ENCODE measurements at regions not wholly inside any gene's neighbourhood (a gene's known extent, or its start where the extent isn't known, plus 50 kb on each side); places are given as distances from the start of the nearest gene placed in this dataset.

GRCh38 chr2:52877703-52878102 lies 889.9 kb upstream of the CHAC2 start:
- no peak for TF ChIP-seq FOXP2 (optimal IDR thresholded peaks at IDR 0.05; ENCODE audit: borderline replicate concordance, extremely low read depth, extremely low read length, insufficient read depth)
- no peak for TF ChIP-seq REST (IDR thresholded peaks at IDR 0.05; ENCODE audit: insufficient read depth in 1 of 2, low read depth in 2 of 2, low read length in 2 of 2)
- TF ChIP-seq SIN3A (IDR thresholded peaks at IDR 0.05; ENCODE audit: borderline replicate concordance, insufficient read depth, low read length), result no peak
- no peak for TF ChIP-seq TAF1 (IDR thresholded peaks at IDR 0.05; ENCODE audit: borderline replicate concordance, insufficient read depth, low read length)
- TF ChIP-seq POLR2AphosphoS5 (IDR thresholded peaks at IDR 0.05; ENCODE audit: low read depth, low read length), result no peak

DNA sequence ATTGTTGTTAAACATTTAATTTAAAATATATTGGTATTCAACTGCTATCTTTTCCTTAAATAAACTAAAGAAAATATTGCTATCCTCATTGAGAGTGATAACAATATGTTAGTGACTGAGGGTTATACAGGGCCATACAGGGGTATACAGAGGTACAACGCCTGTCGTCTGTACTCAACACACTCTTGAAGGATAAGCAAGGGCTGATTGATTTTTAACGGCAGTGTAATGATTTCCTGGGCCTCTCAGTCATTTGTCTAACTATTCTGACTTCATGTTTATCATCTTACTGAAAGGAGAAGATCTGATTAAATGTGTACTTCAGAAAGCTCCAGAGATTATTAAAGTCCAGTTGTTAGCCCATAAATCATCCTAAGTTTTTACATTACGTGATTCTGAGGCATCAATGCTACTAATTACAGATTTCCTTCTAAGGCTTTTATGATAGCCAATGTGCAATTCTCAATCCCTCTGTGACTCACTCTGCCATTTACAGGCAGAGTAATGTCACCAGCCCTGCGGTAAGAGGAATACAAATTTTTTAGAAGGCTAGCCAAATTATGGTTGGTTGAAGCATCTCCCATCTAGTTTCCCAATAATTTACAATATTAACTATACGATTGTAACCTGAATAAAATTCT lies 893.0 kb upstream of the CHAC2 start:
- TF ChIP-seq POLR2AphosphoS5 (IDR thresholded peaks at IDR 0.05; ENCODE audit: low read depth, low read length) (no peak), TAF1 (IDR thresholded peaks at IDR 0.05; ENCODE audit: borderline replicate concordance, insufficient read depth, low read length) (no peak), SIN3A (IDR thresholded peaks at IDR 0.05; ENCODE audit: borderline replicate concordance, insufficient read depth, low read length) (no peak), FOXP2 (optimal IDR thresholded peaks at IDR 0.05; ENCODE audit: borderline replicate concordance, extremely low read depth, extremely low read length, insufficient read depth) (no peak), REST (IDR thresholded peaks at IDR 0.05; ENCODE audit: insufficient read depth in 1 of 2, low read depth in 2 of 2, low read length in 2 of 2) (no peak)

- TF ChIP-seq FOXP2 (optimal IDR thresholded peaks at IDR 0.05; ENCODE audit: borderline replicate concordance, extremely low read depth, extremely low read length, insufficient read depth) (no peak), TAF1 (IDR thresholded peaks at IDR 0.05; ENCODE audit: borderline replicate concordance, insufficient read depth, low read length) (no peak), POLR2AphosphoS5 (IDR thresholded peaks at IDR 0.05; ENCODE audit: low read depth, low read length) (no peak)
These were observed 904.8 kb upstream of the CHAC2 start for GRCh38 chr2:52862801-52863200.

DNA sequence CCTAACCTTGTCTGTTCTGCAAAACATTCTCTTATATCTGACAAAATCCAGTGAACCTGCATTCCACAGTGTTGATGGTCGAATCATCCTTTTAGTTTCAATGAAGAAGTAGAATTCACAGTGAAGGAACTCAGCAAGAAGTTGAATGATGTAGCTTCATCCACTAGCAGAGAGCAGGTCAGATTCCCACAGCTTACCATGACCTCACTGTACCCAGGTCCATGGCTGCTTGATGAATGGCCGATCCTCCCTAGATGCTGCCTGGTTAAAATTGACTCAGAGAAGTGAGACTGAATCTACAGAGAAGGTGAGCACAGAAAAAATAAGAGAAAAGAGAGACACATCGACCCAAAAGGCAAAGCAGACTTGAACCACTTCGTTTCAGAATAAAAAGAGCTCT lies 906.0 kb upstream of the CHAC2 start:
- TF ChIP-seq TAF1 (IDR thresholded peaks at IDR 0.05; ENCODE audit: borderline replicate concordance, insufficient read depth, low read length), result no peak
- TF ChIP-seq SIN3A (IDR thresholded peaks at IDR 0.05; ENCODE audit: borderline replicate concordance, insufficient read depth, low read length), result no peak
- TF ChIP-seq POLR2AphosphoS5 (IDR thresholded peaks at IDR 0.05; ENCODE audit: low read depth, low read length), result no peak
- TF ChIP-seq FOXP2 (optimal IDR thresholded peaks at IDR 0.05; ENCODE audit: borderline replicate concordance, extremely low read depth, extremely low read length, insufficient read depth), result no peak
- TF ChIP-seq REST (IDR thresholded peaks at IDR 0.05; ENCODE audit: insufficient read depth in 1 of 2, low read depth in 2 of 2, low read length in 2 of 2), result no peak

DNA sequence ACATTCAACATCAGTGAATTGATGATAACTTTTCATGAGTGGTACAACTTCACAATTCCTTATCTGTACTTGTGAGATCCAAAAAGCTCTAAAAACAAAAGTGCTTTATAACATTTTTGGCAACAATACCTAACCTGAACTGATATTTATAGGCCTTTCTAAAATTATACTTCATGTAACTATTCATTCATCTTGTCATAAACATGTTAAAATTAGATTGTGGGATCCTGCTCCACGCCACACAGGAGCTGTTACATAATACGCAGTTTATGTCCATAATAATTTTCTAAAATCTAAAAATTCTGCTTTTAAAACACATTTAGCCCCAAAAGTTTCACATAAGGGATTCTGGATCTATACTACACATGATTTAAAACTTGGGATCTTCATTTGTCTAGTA lies 908.5 kb upstream of the CHAC2 start:
- no peak for TF ChIP-seq FOXP2 (optimal IDR thresholded peaks at IDR 0.05; ENCODE audit: borderline replicate concordance, extremely low read depth, extremely low read length, insufficient read depth)
- TF ChIP-seq SIN3A (IDR thresholded peaks at IDR 0.05; ENCODE audit: borderline replicate concordance, insufficient read depth, low read length), result no peak
- no peak for TF ChIP-seq TAF1 (IDR thresholded peaks at IDR 0.05; ENCODE audit: borderline replicate concordance, insufficient read depth, low read length)
- no peak for TF ChIP-seq POLR2AphosphoS5 (IDR thresholded peaks at IDR 0.05; ENCODE audit: low read depth, low read length)
- no peak for TF ChIP-seq REST (IDR thresholded peaks at IDR 0.05; ENCODE audit: insufficient read depth in 1 of 2, low read depth in 2 of 2, low read length in 2 of 2)

Data from PFSK-1 (cell line).